ENCODE measurements at regions not wholly inside any gene's neighbourhood (a gene's known extent, or its start where the extent isn't known, plus 50 kb on each side); places are given as distances from the start of the nearest gene placed in this dataset.
"Not testable (repeated sequence)": the region's sequence is repeated elsewhere in the genome, so short reads cannot be mapped to it uniquely, and the experiment has no call there.

DNA sequence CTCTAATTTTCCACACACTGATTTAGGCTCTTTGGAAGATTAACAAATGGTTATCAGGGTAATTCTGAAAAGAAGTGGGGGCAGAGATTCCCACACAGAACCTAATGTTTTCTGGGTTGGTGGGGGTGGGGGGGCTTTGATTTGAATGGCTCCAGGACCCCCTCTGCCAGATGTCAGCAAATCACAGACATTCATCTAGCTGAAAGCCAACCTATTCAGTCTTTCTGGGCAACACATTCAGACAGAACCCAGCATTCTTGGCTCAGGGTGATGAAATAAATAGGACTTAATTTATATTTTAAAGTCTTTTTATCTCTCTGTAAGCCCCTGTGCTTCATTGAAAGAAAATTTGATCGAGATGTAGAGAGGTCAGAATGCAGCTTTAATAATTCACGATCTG lies 533.2 kb downstream of the XYLT1 start:
- Mint-ChIP-seq H3K4me1 (no peaks in the 10 kb centered on the region), H3K9me3 (peaks cover 0 to 2% (median 0%) of the 10 kb centered on the region in 3 donors), H3K27me3 (peaks cover 7% of the 10 kb centered on the region), H3K36me3 (no peaks in the 10 kb centered on the region), H3K4me3 (no peak overlapping the region), H3K27ac (no peak overlapping the region)

DNA sequence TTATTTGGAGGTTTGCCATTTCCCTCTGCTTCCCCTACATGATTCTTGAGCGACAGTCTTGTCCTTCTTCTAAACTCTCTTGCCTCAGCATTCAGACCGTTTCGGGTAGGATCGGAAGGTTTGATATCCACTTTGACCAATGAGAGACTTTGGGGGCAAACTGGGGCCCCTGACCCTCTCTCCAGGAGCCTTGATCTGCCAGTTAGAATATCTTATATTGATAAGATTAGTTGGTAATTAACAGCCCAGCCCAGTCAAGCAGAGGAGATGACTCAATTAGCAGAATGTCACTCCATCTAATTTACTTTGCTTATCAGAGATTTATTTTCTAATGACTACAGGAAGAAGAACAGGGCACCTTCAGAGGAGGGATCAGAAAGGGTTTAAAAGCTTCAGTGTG lies 532.8 kb downstream of the XYLT1 start:
- Mint-ChIP-seq H3K36me3 (no peaks in the 10 kb centered on the region), H3K27ac (no peak overlapping the region), H3K4me3 (no peak overlapping the region), H3K9me3 (peaks cover 0 to 2% (median 0%) of the 10 kb centered on the region in 3 donors), H3K4me1 (no peaks in the 10 kb centered on the region), H3K27me3 (peaks cover 7% of the 10 kb centered on the region)

GRCh38 chr16:16938980-16939379 lies 531.8 kb downstream of the XYLT1 start:
- Mint-ChIP-seq H3K36me3 (no peaks in the 10 kb centered on the region), H3K9me3 (peaks cover 0 to 2% (median 0%) of the 10 kb centered on the region in 3 donors), H3K4me3 (no peak overlapping the region), H3K27ac (no peak overlapping the region), H3K27me3 (peaks cover 6% of the 10 kb centered on the region), H3K4me1 (no peaks in the 10 kb centered on the region)

GRCh38 chr16:16940351-16940750 lies 530.4 kb downstream of the XYLT1 start:
- H3K9me3 Mint-ChIP-seq = peaks cover 0 to 2% (median 0%) of the 10 kb centered on the region in 3 donors
- no peaks in the 10 kb centered on the region for H3K36me3 Mint-ChIP-seq
- peaks cover 5% of the 10 kb centered on the region for H3K27me3 Mint-ChIP-seq
- H3K27ac Mint-ChIP-seq = no peak overlapping the region
- no peak overlapping the region for H3K4me3 Mint-ChIP-seq
- H3K4me1 Mint-ChIP-seq = peaks cover 0 to 2% (median 0%) of the 10 kb centered on the region in 3 donors

GRCh38 chr16:16942849-16943248 lies 527.9 kb downstream of the XYLT1 start:
- not testable (repeated sequence) for H3K27ac Mint-ChIP-seq, H3K27me3 Mint-ChIP-seq, H3K9me3 Mint-ChIP-seq, H3K4me3 Mint-ChIP-seq, H3K36me3 Mint-ChIP-seq, H3K4me1 Mint-ChIP-seq

DNA sequence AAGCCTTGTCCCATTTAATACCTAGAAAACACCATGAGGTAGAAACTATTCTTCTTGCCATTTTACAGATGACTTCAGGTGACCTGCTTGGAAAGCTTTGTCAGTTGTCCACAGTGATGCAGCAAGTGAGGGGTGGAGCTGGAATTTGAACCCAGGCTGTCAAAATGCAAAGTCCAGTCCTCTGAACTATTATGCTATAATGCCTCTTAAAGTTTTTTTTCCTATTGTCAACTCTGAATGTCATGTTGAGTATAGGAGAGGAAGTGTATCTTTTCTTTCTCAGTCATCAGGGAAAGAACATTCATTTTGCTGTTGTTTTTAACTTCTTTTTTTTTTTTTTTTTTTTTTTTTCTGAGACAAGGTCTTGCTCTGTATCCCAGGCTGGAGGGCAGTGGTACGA lies 525.6 kb downstream of the XYLT1 start:
- Mint-ChIP-seq H3K36me3 (peaks cover 2% of the 10 kb centered on the region), H3K4me1 (peaks cover 0 to 2% (median 0%) of the 10 kb centered on the region in 3 donors), H3K9me3 (peaks cover 2 to 11% (median 6%) of the 10 kb centered on the region in 3 donors), H3K27me3 (peaks cover 6% of the 10 kb centered on the region), H3K27ac (no peak overlapping the region), H3K4me3 (no peak overlapping the region)

- Mint-ChIP-seq H3K36me3 (no peaks in the 10 kb centered on the region), H3K4me3 (no peak overlapping the region), H3K27ac (no peak overlapping the region), H3K9me3 (no peaks in the 10 kb centered on the region), H3K27me3 (peaks cover 7% of the 10 kb centered on the region), H3K4me1 (no peaks in the 10 kb centered on the region)
These were observed 514.4 kb downstream of the XYLT1 start for GRCh38 chr16:16956376-16956775.

DNA sequence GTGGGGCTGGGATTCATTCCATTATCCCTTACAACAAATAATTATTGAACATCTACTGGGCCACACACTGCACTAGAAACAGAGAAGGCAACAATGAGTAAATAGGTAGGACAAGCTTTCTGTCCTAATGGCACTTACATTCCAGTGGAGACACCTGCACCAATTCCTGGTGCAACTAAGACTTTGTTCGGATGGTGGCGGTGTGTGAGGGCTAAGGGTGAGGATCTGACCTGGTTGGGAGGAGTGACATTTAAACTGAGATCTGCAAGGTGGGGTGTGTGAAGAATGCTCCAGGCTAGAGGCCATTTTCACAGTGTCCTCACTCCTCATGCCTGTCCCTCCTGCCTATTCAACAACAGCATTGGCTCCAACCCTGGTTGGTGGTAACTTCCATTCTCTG lies 510.0 kb downstream of the XYLT1 start:
- peaks cover 3 to 5% (median 3%) of the 10 kb centered on the region in 3 donors for H3K9me3 Mint-ChIP-seq
- peaks cover 4% of the 10 kb centered on the region for H3K27me3 Mint-ChIP-seq
- H3K4me1 Mint-ChIP-seq = no peaks in the 10 kb centered on the region
- no peaks in the 10 kb centered on the region for H3K36me3 Mint-ChIP-seq
- no peak overlapping the region for H3K27ac Mint-ChIP-seq
- H3K4me3 Mint-ChIP-seq = no peak overlapping the region

- no peak overlapping the region for H3K27ac Mint-ChIP-seq
- H3K9me3 Mint-ChIP-seq = peaks cover 3 to 5% (median 5%) of the 10 kb centered on the region in 3 donors
- no peaks in the 10 kb centered on the region for H3K4me1 Mint-ChIP-seq
- H3K36me3 Mint-ChIP-seq = no peaks in the 10 kb centered on the region
- no peak overlapping the region for H3K4me3 Mint-ChIP-seq
- H3K27me3 Mint-ChIP-seq = peaks cover 6% of the 10 kb centered on the region
These were observed 504.3 kb downstream of the XYLT1 start for GRCh38 chr16:16966439-16966838.

DNA sequence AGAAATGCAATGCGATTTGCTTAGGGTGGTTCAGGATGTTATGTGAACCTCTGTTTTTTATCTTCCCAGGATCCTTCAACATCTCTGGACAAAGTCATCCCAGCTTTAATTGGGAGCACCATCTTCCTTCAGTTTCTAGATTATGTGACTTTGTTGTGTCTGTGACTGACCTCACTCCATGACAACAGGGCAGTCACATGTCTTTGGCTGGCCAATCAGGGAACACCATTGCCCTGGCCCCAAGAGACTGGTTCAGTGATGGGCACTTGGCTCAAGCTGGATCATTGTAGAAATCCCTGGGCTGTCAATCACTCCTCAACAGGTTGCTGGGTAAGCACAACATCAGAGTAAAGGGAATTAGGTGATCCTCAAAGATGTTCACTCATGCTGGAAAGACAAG lies 499.7 kb downstream of the XYLT1 start:
- Mint-ChIP-seq H3K4me1 (no peaks in the 10 kb centered on the region), H3K9me3 (peaks cover 0 to 2% (median 1%) of the 10 kb centered on the region in 3 donors), H3K27ac (no peak overlapping the region), H3K27me3 (peaks cover 6% of the 10 kb centered on the region), H3K36me3 (peaks cover 4% of the 10 kb centered on the region), H3K4me3 (no peak overlapping the region)

DNA sequence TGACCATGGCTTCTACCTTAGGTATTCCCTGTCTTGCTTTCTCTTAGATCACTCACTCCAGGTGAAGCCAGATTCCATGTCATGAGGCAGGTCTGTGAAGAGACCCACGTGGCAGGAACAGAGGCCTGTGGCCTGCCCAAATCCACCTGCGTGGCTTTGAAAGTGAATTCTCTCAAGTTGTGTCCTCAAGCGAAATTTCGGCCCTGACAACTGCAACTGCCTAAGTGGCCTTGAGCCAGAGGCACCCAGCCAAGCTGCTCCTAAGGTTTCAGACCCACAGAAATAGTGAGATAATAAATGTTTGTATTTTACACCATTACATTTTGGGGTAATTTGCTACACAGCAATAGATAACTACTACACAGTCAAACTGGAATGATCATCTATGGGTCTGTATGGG lies 497.9 kb downstream of the XYLT1 start:
- peaks cover 7% of the 10 kb centered on the region for H3K36me3 Mint-ChIP-seq
- peaks cover 0 to 2% (median 1%) of the 10 kb centered on the region in 3 donors for H3K9me3 Mint-ChIP-seq
- H3K4me3 Mint-ChIP-seq = peak overlapping the region in 1 of 4 donors; percentile 45
- H3K27ac Mint-ChIP-seq = no peak overlapping the region
- H3K4me1 Mint-ChIP-seq = no peaks in the 10 kb centered on the region
- H3K27me3 Mint-ChIP-seq = peaks cover 5% of the 10 kb centered on the region

DNA sequence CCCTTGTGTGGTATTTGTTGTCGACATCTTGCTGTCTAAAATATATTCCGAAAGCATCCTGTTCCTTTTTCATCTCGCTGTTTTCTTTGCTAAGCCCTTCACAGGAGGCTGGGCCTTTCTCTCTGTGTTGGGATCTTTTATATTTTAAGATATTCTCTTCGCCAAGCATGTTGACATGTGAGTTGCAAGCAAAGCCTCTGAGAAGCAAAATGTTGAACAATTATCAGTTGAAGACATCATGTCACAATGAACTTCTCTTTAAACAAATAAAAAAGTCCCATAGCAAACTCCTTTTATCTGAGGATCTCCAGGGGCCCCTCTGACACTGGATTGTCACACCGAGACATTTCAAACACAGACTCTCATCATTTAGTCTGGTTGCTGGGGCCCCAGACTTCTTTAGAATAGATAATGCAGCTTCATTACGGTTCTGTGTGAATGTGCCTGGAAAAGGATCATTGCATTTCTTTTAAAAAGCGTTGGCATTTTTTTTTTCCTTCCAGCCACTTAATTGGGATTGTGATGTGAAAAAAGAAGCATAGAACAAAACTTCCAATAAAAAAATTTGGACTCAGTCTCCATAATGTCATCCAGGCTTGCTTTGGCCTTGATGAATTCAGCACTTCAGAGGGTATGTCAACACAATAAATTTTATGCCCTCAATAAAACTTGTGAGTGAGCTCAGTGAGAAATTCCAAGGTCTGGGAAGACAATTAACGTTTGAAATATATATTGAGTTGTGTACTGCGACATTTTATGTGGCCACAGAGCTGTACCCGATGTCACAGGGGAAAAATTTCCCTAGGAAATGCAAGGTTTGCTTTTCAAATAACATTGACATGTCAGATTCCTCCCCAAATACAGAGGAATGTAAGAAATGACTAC lies 496.8 kb downstream of the XYLT1 start:
- Mint-ChIP-seq H3K36me3 (peaks cover 7% of the 10 kb centered on the region), H3K27me3 (peaks cover 4% of the 10 kb centered on the region), H3K27ac (no peak overlapping the region), H3K4me3 (no peak overlapping the region), H3K4me1 (peaks cover 0 to 2% (median 2%) of the 10 kb centered on the region in 3 donors), H3K9me3 (peaks cover 0 to 2% (median 1%) of the 10 kb centered on the region in 3 donors)

GRCh38 chr16:16982614-16983013 lies 488.1 kb downstream of the XYLT1 start:
- Mint-ChIP-seq H3K4me1 (peaks cover 7 to 9% (median 8%) of the 10 kb centered on the region in 3 donors), H3K27me3 (peaks cover 2% of the 10 kb centered on the region), H3K36me3 (peaks cover 4% of the 10 kb centered on the region), H3K4me3 (peak overlapping the region in 2 of 4 donors; percentile 2 to 33), H3K27ac (peak overlapping the region in 1 of 3 donors; percentile 15), H3K9me3 (peaks cover 0 to 3% (median 2%) of the 10 kb centered on the region in 3 donors)

DNA sequence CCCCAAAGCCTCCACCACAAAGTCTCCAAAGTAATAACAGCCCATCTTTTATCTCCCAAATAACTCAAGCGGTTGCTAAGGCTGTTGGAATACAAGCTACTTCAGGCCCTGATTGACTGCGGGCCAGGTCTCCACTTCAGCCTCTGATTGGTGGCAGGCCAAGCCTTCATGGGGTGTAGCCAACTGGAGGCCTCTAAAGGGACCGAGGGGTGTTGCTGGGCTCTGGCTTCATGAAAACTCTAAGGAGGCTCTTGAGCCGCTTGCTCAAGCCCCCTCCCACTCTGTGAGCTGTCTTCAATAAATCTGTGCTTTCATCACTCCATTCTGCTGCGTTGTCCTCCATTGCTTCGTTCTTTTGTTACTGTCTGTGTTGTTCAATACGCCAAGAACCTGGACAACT lies 487.2 kb downstream of the XYLT1 start:
- H3K9me3 Mint-ChIP-seq = peaks cover 0 to 3% (median 2%) of the 10 kb centered on the region in 3 donors
- H3K27ac Mint-ChIP-seq = no peak overlapping the region
- no peaks in the 10 kb centered on the region for H3K27me3 Mint-ChIP-seq
- H3K36me3 Mint-ChIP-seq = peaks cover 2% of the 10 kb centered on the region
- no peak overlapping the region for H3K4me3 Mint-ChIP-seq
- H3K4me1 Mint-ChIP-seq = peaks cover 6 to 8% (median 8%) of the 10 kb centered on the region in 3 donors

- not testable (repeated sequence) for H3K4me3 Mint-ChIP-seq, H3K36me3 Mint-ChIP-seq, H3K27me3 Mint-ChIP-seq, H3K27ac Mint-ChIP-seq, H3K9me3 Mint-ChIP-seq
- peaks cover 10 to 13% (median 10%) of the 10 kb centered on the region in 3 donors for H3K4me1 Mint-ChIP-seq
These were observed 486.7 kb downstream of the XYLT1 start for GRCh38 chr16:16984091-16984490.

- Mint-ChIP-seq H3K4me1 (peaks cover 11 to 17% (median 13%) of the 10 kb centered on the region in 3 donors), H3K9me3 (peaks cover 0 to 3% (median 2%) of the 10 kb centered on the region in 3 donors), H3K27ac (no peak overlapping the region), H3K4me3 (no peak overlapping the region), H3K36me3 (peaks cover 2% of the 10 kb centered on the region), H3K27me3 (no peaks in the 10 kb centered on the region)
These were observed 485.1 kb downstream of the XYLT1 start for GRCh38 chr16:16985707-16986106.
